GM23338 (cell line): ENCODE measurements at regions not wholly inside any gene's neighbourhood (a gene's known extent, or its start where the extent isn't known, plus 50 kb on each side); places are given as distances from the start of the nearest gene placed in this dataset.

Experiments used
- ATAC-seq: fragments of 200-7000 bp; cut with Tn5 transposase; 3 replicates; pipeline ENCODE4 v1.9.1; 2020
- DNase-seq: peaks from one replicate; pipeline ENCODE4 v3.0.0-alpha.2; 2015; ENCODE audit warnings: low spot score
- H2AFZ ChIP-seq: fragments of 200-600 bp; sonication (generic); 2 replicates; pipeline ENCODE4 v1.8.0; 2016; ENCODE audit warnings: antibody characterized with exemption, mild to moderate bottlenecking, moderate library complexity
- H3F3A ChIP-seq: fragments of 200-600 bp; sonication (generic); replicated peaks from 2 replicates; pipeline ENCODE4 v1.8.0; 2017; ENCODE audit warnings: antibody characterized with exemption, mixed run types, low read depth
- H3K27ac ChIP-seq: fragments of 200-600 bp; sonication (generic); 2 replicates; pipeline ENCODE4 v1.6.1; 2016; ENCODE audit warnings: low read depth
- H3K27me3 ChIP-seq: fragments of 200-600 bp; sonication (generic); 2 replicates; pipeline ENCODE4 v1.8.0; 2016; ENCODE audit warnings: mild to moderate bottlenecking, mixed run types, moderate library complexity; ENCODE audit not compliant: insufficient read depth
- H3K36me3 ChIP-seq: fragments of 200-600 bp; sonication (generic); 2 replicates; pipeline ENCODE4 v1.8.0; 2016; ENCODE audit warnings: mild to moderate bottlenecking; ENCODE audit not compliant: insufficient read depth
- H3K4me1 ChIP-seq: fragments of 200-600 bp; sonication (generic); 2 replicates; pipeline ENCODE4 v1.8.0; 2016; ENCODE audit warnings: mild to moderate bottlenecking, moderate library complexity; ENCODE audit not compliant: insufficient read depth
- H3K4me2 ChIP-seq: fragments of 200-600 bp; sonication (generic); 2 replicates; pipeline ENCODE4 v1.7.1; 2017; ENCODE audit warnings: mixed run types
- H3K4me3 ChIP-seq: fragments of 200-600 bp; sonication (generic); 2 replicates; pipeline ENCODE4 v1.6.1; 2016; ENCODE audit warnings: mixed run types
- H3K79me2 ChIP-seq: fragments of 200-600 bp; sonication (generic); replicated peaks from 2 replicates; pipeline ENCODE4 v1.8.0; 2017; ENCODE audit warnings: mild to moderate bottlenecking; ENCODE audit not compliant: insufficient read depth
- H3K9me2 ChIP-seq: fragments of 200-600 bp; sonication (generic); 2 replicates; pipeline ENCODE4 v1.8.0; 2017; ENCODE audit not compliant: insufficient read depth
- H4K20me1 ChIP-seq: fragments of 200-600 bp; sonication (generic); replicated peaks from 2 replicates; pipeline ENCODE4 v1.8.0; 2017; ENCODE audit warnings: mild to moderate bottlenecking; ENCODE audit not compliant: insufficient read depth
- H3K27ac Mint-ChIP-seq: 2 replicates; pipeline ENCODE4 v1.8.0; 2020; ENCODE audit warnings: inconsistent platforms, mild to moderate bottlenecking, moderate library complexity, mixed read lengths
- H3K27me3 Mint-ChIP-seq: 3 replicates; pipeline ENCODE4 v1.8.0; 2022; ENCODE audit warnings: low read depth, mild to moderate bottlenecking, moderate library complexity, mixed read lengths, inconsistent platforms; ENCODE audit not compliant: insufficient read depth, poor library complexity
- H3K36me3 Mint-ChIP-seq: 3 replicates; pipeline ENCODE4 v1.8.0; 2021; ENCODE audit warnings: low read depth, mild to moderate bottlenecking, inconsistent platforms, moderate library complexity, mixed read lengths
- H3K4me1 Mint-ChIP-seq: 3 replicates; pipeline ENCODE4 v1.8.0; 2020; ENCODE audit warnings: mild to moderate bottlenecking, inconsistent platforms, mixed read lengths
- H3K4me3 Mint-ChIP-seq: 3 replicates; pipeline ENCODE4 v1.8.0; 2021; ENCODE audit warnings: moderate library complexity, mild to moderate bottlenecking, inconsistent platforms, mixed read lengths
- H3K9me3 Mint-ChIP-seq: 3 replicates; pipeline ENCODE4 v1.8.0; 2020; ENCODE audit warnings: moderate library complexity, mild to moderate bottlenecking, inconsistent platforms, mixed read lengths
- CREB1 ChIP-seq: fragments of 250-450 bp; sonication (Bioruptor Pico); IDR thresholded peaks from 2 replicates; pipeline ENCODE4 v1.5.0; 2020; ENCODE audit warnings: low read depth, mild to moderate bottlenecking, moderate library complexity
- EZH2 ChIP-seq: fragments of 200-600 bp; sonication (generic); IDR thresholded peaks from one replicate; pipeline ENCODE4 v1.8.0; 2017; ENCODE audit warnings: antibody characterized with exemption, mild to moderate bottlenecking, low read depth; ENCODE audit not compliant: unreplicated experiment
- EZH2phosphoT487 ChIP-seq: fragments of 200-600 bp; sonication (generic); IDR thresholded peaks from one replicate; pipeline ENCODE4 v1.8.1; 2018; ENCODE audit warnings: antibody characterized with exemption; ENCODE audit not compliant: unreplicated experiment
- JUNB ChIP-seq: IDR thresholded peaks from one replicate; pipeline ENCODE4 v1.6.1; 2016; ENCODE audit warnings: antibody characterized with exemption; ENCODE audit not compliant: unreplicated experiment
- NANOG ChIP-seq: IDR thresholded peaks from 2 replicates; pipeline ENCODE4 v1.6.1; 2016; ENCODE audit warnings: antibody characterized with exemption, borderline replicate concordance
- POLR2AphosphoS5 ChIP-seq: IDR thresholded peaks from 2 replicates; pipeline ENCODE4 v1.6.1; 2016; ENCODE audit warnings: antibody characterized with exemption, low read depth
- STAT1 ChIP-seq: IDR thresholded peaks from one replicate; pipeline ENCODE4 v1.6.1; 2016; ENCODE audit warnings: antibody characterized with exemption; ENCODE audit not compliant: unreplicated experiment
- ZNF114 ChIP-seq: fragments of 250-450 bp; sonication (Bioruptor Pico); IDR thresholded peaks from 2 replicates; pipeline ENCODE4 v1.5.0; 2020; ENCODE audit warnings: mild to moderate bottlenecking, moderate library complexity
- ZNF331 ChIP-seq: fragments of 250-450 bp; sonication (Bioruptor Pico); IDR thresholded peaks from 2 replicates; pipeline ENCODE4 v1.5.0; 2020; ENCODE audit warnings: low read depth, mild to moderate bottlenecking, moderate library complexity
- TF ChIP-seq, protein P1 (sequence below): fragments of 250-450 bp; sonication (Bioruptor Pico); IDR thresholded peaks from 2 replicates; pipeline ENCODE4 v1.5.0; 2020; ENCODE audit warnings: mild to moderate bottlenecking, moderate library complexity
- TF ChIP-seq, protein P2 (sequence below): IDR thresholded peaks from one replicate; pipeline ENCODE4 v1.6.1; 2018; ENCODE audit warnings: antibody characterized with exemption; ENCODE audit not compliant: unreplicated experiment
- TF ChIP-seq, protein P3 (sequence below): IDR thresholded peaks from 2 replicates; pipeline ENCODE4 v1.6.1; 2016; ENCODE audit warnings: antibody characterized with exemption
- TF ChIP-seq, protein P4 (sequence below), 2 experiments: fragments of 200-600 bp in 1 of 2; sonication (generic) in 1 of 2; conservative IDR thresholded peaks; 2 replicates each; pipeline versions ENCODE4 v1.5.1 to v1.6.1; 2016 to 2017; ENCODE audit warnings: antibody characterized with exemption in 2 of 2, low read depth in 2 of 2, mild to moderate bottlenecking in 2 of 2, moderate library complexity in 1 of 2

DNA sequence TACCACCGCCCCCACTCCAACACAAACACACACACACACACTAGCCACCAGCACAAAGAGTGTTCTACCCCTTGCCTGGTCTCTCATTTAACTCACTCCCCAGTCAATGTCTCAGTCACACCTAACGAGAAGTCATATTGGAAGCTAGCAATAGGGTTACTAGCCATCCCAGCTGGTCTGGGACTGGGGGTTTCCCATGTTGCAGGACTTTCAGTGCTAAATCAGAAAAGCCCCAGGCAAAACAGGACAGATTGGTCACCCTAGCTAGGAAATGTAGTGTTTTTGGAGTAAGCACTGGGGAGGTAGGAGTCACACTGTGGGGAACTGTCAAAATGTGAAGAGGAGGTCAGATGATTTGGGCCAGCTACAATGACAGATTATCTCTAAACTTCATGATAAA is 158.1 kb downstream of the UNC5CL start:
- no peak for ATAC-seq
- H3K36me3 Mint-ChIP-seq: 0 out of 3 replicates have a peak, but pooled peaks cover 3% of the 10 kb centered on the region
- no peaks in the 10 kb centered on the region for H3K4me1 Mint-ChIP-seq

More for the DNA sequence above, 158.1 kb downstream of the UNC5CL start:
- Histone ChIP-seq H3K79me2 (no peaks in the 10 kb centered on the region), H3K9me2 (no peaks in the 10 kb centered on the region), H2AFZ (no peak overlapping the region), H3K4me1 (no peaks in the 10 kb centered on the region), H3K4me3 (no peak overlapping the region), H3K27ac (no peak overlapping the region), H4K20me1 (no peaks in the 10 kb centered on the region), H3K4me2 (no peak overlapping the region), H3K36me3 (no peaks in the 10 kb centered on the region), H3K27me3 (no peaks in the 10 kb centered on the region), H3F3A (no peaks in the 10 kb centered on the region)
- Mint-ChIP-seq H3K27ac (no peak overlapping the region), H3K9me3 (peaks cover 13% of the 10 kb centered on the region), H3K4me3 (no peak overlapping the region), H3K27me3 (peaks cover 3% of the 10 kb centered on the region)
- TF ChIP-seq, protein P1, sequence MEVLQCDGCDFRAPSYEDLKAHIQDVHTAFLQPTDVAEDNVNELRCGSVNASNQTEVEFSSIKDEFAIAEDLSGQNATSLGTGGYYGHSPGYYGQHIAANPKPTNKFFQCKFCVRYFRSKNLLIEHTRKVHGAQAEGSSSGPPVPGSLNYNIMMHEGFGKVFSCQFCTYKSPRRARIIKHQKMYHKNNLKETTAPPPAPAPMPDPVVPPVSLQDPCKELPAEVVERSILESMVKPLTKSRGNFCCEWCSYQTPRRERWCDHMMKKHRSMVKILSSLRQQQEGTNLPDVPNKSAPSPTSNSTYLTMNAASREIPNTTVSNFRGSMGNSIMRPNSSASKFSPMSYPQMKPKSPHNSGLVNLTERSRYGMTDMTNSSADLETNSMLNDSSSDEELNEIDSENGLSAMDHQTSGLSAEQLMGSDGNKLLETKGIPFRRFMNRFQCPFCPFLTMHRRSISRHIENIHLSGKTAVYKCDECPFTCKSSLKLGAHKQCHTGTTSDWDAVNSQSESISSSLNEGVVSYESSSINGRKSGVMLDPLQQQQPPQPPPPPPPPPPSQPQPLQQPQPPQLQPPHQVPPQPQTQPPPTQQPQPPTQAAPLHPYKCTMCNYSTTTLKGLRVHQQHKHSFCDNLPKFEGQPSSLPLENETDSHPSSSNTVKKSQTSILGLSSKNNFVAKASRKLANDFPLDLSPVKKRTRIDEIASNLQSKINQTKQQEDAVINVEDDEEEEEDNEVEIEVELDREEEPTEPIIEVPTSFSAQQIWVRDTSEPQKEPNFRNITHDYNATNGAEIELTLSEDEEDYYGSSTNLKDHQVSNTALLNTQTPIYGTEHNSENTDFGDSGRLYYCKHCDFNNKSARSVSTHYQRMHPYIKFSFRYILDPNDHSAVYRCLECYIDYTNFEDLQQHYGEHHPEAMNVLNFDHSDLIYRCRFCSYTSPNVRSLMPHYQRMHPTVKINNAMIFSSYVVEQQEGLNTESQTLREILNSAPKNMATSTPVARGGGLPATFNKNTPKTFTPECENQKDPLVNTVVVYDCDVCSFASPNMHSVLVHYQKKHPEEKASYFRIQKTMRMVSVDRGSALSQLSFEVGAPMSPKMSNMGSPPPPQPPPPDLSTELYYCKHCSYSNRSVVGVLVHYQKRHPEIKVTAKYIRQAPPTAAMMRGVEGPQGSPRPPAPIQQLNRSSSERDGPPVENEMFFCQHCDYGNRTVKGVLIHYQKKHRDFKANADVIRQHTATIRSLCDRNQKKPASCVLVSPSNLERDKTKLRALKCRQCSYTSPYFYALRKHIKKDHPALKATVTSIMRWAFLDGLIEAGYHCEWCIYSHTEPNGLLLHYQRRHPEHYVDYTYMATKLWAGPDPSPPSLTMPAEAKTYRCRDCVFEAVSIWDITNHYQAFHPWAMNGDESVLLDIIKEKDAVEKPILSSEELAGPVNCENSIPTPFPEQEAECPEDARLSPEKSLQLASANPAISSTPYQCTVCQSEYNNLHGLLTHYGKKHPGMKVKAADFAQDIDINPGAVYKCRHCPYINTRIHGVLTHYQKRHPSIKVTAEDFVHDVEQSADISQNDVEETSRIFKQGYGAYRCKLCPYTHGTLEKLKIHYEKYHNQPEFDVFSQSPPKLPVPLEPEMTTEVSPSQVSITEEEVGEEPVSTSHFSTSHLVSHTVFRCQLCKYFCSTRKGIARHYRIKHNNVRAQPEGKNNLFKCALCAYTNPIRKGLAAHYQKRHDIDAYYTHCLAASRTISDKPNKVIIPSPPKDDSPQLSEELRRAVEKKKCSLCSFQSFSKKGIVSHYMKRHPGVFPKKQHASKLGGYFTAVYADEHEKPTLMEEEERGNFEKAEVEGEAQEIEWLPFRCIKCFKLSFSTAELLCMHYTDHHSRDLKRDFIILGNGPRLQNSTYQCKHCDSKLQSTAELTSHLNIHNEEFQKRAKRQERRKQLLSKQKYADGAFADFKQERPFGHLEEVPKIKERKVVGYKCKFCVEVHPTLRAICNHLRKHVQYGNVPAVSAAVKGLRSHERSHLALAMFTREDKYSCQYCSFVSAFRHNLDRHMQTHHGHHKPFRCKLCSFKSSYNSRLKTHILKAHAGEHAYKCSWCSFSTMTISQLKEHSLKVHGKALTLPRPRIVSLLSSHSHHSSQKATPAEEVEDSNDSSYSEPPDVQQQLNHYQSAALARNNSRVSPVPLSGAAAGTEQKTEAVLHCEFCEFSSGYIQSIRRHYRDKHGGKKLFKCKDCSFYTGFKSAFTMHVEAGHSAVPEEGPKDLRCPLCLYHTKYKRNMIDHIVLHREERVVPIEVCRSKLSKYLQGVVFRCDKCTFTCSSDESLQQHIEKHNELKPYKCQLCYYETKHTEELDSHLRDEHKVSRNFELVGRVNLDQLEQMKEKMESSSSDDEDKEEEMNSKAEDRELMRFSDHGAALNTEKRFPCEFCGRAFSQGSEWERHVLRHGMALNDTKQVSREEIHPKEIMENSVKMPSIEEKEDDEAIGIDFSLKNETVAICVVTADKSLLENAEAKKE (CRISPR knock-in tag): no peak
- TF ChIP-seq CREB1 (CRISPR knock-in tag) (no peak), EZH2 (no peak), ZNF114 (CRISPR knock-in tag) (no peak), EZH2phosphoT487 (no peak), STAT1 (no peak), NANOG (no peak), ZNF331 (CRISPR knock-in tag) (no peak), POLR2AphosphoS5 (no peak), JUNB (no peak)
- TF ChIP-seq, protein P2, sequence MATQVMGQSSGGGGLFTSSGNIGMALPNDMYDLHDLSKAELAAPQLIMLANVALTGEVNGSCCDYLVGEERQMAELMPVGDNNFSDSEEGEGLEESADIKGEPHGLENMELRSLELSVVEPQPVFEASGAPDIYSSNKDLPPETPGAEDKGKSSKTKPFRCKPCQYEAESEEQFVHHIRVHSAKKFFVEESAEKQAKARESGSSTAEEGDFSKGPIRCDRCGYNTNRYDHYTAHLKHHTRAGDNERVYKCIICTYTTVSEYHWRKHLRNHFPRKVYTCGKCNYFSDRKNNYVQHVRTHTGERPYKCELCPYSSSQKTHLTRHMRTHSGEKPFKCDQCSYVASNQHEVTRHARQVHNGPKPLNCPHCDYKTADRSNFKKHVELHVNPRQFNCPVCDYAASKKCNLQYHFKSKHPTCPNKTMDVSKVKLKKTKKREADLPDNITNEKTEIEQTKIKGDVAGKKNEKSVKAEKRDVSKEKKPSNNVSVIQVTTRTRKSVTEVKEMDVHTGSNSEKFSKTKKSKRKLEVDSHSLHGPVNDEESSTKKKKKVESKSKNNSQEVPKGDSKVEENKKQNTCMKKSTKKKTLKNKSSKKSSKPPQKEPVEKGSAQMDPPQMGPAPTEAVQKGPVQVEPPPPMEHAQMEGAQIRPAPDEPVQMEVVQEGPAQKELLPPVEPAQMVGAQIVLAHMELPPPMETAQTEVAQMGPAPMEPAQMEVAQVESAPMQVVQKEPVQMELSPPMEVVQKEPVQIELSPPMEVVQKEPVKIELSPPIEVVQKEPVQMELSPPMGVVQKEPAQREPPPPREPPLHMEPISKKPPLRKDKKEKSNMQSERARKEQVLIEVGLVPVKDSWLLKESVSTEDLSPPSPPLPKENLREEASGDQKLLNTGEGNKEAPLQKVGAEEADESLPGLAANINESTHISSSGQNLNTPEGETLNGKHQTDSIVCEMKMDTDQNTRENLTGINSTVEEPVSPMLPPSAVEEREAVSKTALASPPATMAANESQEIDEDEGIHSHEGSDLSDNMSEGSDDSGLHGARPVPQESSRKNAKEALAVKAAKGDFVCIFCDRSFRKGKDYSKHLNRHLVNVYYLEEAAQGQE: no peak
- TF ChIP-seq, protein P3, sequence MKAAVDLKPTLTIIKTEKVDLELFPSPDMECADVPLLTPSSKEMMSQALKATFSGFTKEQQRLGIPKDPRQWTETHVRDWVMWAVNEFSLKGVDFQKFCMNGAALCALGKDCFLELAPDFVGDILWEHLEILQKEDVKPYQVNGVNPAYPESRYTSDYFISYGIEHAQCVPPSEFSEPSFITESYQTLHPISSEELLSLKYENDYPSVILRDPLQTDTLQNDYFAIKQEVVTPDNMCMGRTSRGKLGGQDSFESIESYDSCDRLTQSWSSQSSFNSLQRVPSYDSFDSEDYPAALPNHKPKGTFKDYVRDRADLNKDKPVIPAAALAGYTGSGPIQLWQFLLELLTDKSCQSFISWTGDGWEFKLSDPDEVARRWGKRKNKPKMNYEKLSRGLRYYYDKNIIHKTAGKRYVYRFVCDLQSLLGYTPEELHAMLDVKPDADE: no peak
- TF ChIP-seq, protein P4, sequence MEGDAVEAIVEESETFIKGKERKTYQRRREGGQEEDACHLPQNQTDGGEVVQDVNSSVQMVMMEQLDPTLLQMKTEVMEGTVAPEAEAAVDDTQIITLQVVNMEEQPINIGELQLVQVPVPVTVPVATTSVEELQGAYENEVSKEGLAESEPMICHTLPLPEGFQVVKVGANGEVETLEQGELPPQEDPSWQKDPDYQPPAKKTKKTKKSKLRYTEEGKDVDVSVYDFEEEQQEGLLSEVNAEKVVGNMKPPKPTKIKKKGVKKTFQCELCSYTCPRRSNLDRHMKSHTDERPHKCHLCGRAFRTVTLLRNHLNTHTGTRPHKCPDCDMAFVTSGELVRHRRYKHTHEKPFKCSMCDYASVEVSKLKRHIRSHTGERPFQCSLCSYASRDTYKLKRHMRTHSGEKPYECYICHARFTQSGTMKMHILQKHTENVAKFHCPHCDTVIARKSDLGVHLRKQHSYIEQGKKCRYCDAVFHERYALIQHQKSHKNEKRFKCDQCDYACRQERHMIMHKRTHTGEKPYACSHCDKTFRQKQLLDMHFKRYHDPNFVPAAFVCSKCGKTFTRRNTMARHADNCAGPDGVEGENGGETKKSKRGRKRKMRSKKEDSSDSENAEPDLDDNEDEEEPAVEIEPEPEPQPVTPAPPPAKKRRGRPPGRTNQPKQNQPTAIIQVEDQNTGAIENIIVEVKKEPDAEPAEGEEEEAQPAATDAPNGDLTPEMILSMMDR (conservative IDR thresholded peaks at IDR 0.05; ENCODE audit: low read depth in 2 of 2): no peak
- no peak for DNase-seq
